Peyer's patch (tissue), 4 donors: ENCODE measurements at regions not wholly inside any gene's neighbourhood (a gene's known extent, or its start where the extent isn't known, plus 50 kb on each side); places are given as distances from the start of the nearest gene placed in this dataset.

Experiments used
- POLR2A ChIP-seq, 2 donors: fragments of 450-650 bp; IDR thresholded peaks; one replicate each; pipeline ENCODE4 v1.5.1; 2017; ENCODE audit warnings: antibody characterized with exemption in 2 of 2, mild to moderate bottlenecking in 2 of 2, moderate library complexity in 2 of 2
- TF ChIP-seq, protein P1 (sequence below), 6 experiments: fragments of 450-650 bp in 4 of 6; fragments of 200-600 bp in 2 of 6; sonication (generic) in 1 of 6; IDR thresholded peaks; one replicate each; pipeline ENCODE4 v1.5.1; 2017 to 2019; ENCODE audit warnings: antibody characterized with exemption in 6 of 6, mild to moderate bottlenecking in 3 of 6, moderate library complexity in 1 of 6

DNA sequence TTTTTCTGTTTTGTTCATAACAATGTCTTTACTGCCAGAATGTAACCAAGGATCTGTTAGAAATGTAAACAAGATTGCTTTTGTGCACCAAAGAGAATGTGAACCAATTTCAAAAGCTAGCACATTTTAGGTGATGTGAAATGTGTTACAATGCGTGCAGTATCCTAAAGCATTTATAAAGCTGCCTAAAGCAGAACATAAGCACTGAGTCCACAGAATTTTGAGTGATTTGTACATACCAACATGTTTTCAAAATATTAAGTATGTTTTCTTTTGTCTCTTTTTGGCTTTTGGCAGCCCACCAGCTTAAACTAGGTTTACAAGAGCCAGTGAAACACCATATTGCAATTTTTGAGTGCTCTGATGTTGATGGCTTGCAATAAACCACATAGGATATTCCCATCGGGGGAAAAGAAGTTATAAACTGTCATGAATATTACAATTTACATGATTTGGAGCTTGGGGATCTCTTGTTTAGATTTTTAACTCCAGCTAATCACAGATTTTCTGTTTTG, 364.0 kb downstream of the ZIC1 start:
- TF ChIP-seq, protein P1, sequence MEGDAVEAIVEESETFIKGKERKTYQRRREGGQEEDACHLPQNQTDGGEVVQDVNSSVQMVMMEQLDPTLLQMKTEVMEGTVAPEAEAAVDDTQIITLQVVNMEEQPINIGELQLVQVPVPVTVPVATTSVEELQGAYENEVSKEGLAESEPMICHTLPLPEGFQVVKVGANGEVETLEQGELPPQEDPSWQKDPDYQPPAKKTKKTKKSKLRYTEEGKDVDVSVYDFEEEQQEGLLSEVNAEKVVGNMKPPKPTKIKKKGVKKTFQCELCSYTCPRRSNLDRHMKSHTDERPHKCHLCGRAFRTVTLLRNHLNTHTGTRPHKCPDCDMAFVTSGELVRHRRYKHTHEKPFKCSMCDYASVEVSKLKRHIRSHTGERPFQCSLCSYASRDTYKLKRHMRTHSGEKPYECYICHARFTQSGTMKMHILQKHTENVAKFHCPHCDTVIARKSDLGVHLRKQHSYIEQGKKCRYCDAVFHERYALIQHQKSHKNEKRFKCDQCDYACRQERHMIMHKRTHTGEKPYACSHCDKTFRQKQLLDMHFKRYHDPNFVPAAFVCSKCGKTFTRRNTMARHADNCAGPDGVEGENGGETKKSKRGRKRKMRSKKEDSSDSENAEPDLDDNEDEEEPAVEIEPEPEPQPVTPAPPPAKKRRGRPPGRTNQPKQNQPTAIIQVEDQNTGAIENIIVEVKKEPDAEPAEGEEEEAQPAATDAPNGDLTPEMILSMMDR (IDR thresholded peaks at IDR 0.05), result no peak
- no peak for TF ChIP-seq POLR2A (IDR thresholded peaks at IDR 0.05)
